Activated CD4-positive, alpha-beta memory T cell treated with anti-CD3 and anti-CD28 coated beads for 36 hours (primary cell): ENCODE measurements at regions not wholly inside any gene's neighbourhood (a gene's known extent, or its start where the extent isn't known, plus 50 kb on each side); places are given as distances from the start of the nearest gene placed in this dataset.
"Not testable (repeated sequence)": the region's sequence is repeated elsewhere in the genome, so short reads cannot be mapped to it uniquely, and the experiment has no call there.

Source experiments
- CTCF ChIA-PET: fragments of 350-600 bp; sonication (Branson Sonifier 250); formaldehyde crosslinking; loops from one replicate; lab custom pipeline; 2021; ENCODE audit warnings: antibody characterized with exemption, inconsistent platforms; lab: Charles Lee
- POLR2A ChIA-PET: fragments of 350-600 bp; sonication (Branson Sonifier 250); formaldehyde crosslinking; loops from one replicate; lab custom pipeline; 2021; ENCODE audit warnings: antibody characterized with exemption; lab: Charles Lee
- DNase-seq: peaks from one replicate; pipeline ENCODE4 v3.0.0-alpha.2; 2020
- H3K27ac Mint-ChIP-seq: one replicate; pipeline ENCODE4 v1.8.0; 2021; ENCODE audit warnings: mixed read lengths
- H3K27me3 Mint-ChIP-seq: one replicate; pipeline ENCODE4 v1.8.0; 2021; ENCODE audit warnings: mixed read lengths
- H3K36me3 Mint-ChIP-seq: one replicate; pipeline ENCODE4 v1.8.0; 2021; ENCODE audit warnings: mixed read lengths
- H3K4me1 Mint-ChIP-seq: one replicate; pipeline ENCODE4 v1.8.0; 2021; ENCODE audit warnings: low read depth, mixed read lengths
- H3K4me3 Mint-ChIP-seq: one replicate; pipeline ENCODE4 v1.8.0; 2021; ENCODE audit warnings: mild to moderate bottlenecking, mixed read lengths
- H3K9me3 Mint-ChIP-seq: one replicate; pipeline ENCODE4 v1.8.0; 2021; ENCODE audit warnings: mixed read lengths
- intact Hi-C: fragments of 100-400 bp; cut with micrococcal nuclease; formaldehyde crosslinking; loops from one replicate; pipeline ENCODE4 v1.15.1; 2023

DNA sequence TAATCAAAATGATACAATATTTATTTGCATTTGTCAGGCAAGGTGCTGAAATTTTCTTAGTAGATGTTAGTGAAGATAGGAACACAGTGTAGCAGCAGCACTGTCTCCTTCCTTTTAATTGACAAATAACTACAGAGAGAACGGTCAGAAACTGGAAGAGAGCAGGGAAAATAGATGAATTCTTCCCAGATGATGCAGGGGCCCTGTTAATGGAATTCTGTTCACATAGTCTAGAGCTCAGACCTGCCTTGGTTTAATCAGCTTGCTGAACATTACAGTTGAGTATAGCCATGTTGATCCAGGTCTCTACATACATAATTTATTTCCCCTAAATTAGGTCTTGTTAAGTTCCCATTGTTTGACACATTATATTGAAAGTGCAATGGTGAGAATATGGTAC is 127.4 kb downstream of the SLC17A6 start:
- no peaks in the 10 kb centered on the region for H3K9me3 Mint-ChIP-seq
- H3K4me3 Mint-ChIP-seq = no peak overlapping the region
- H3K4me1 Mint-ChIP-seq = no peaks in the 10 kb centered on the region
- no peaks in the 10 kb centered on the region for H3K36me3 Mint-ChIP-seq
- peaks cover 6% of the 10 kb centered on the region for H3K27me3 Mint-ChIP-seq
- ChIA-PET POLR2A (no interaction called here), CTCF (no interaction called here)
- H3K27ac Mint-ChIP-seq = no peak overlapping the region
- no peak for DNase-seq
- intact Hi-C loops = no loop called here

DNA sequence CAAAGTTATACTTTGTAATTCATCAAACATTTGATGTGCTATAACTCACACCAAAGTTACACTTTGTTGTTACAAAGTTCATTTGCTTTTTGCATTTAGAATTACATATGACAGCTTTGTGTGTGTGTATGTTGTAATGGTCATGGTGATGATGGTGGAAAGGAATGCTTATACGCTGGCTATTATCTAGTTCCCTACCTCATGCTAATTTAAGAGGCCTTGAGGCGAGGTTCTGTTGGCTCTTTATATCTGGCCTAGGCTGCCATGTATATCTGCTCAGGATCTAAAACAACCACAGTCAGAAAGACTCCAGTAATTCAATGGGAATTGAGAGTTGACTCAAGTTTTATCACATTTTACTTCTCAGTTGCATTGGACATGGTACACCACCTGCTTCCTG is 123.4 kb downstream of the SLC17A6 start:
- Mint-ChIP-seq H3K4me1 (no peaks in the 10 kb centered on the region), H3K9me3 (no peaks in the 10 kb centered on the region), H3K4me3 (no peak overlapping the region), H3K27ac (no peak overlapping the region), H3K27me3 (peaks cover 4% of the 10 kb centered on the region), H3K36me3 (no peaks in the 10 kb centered on the region)
- DNase-seq = no peak
- ChIA-PET CTCF (no interaction called here), POLR2A (no interaction called here)
- intact Hi-C loops = no loop called here

- DNase-seq = no peak
- intact Hi-C loops = no loop called here
- CTCF ChIA-PET = no interaction called here
- POLR2A ChIA-PET = no interaction called here
- Mint-ChIP-seq H3K9me3 (no peaks in the 10 kb centered on the region), H3K27ac (no peak overlapping the region), H3K36me3 (no peaks in the 10 kb centered on the region), H3K4me3 (no peak overlapping the region), H3K27me3 (peaks cover 4% of the 10 kb centered on the region), H3K4me1 (no peaks in the 10 kb centered on the region)
Observed at GRCh38 chr11:22460181-22460580, 122.0 kb downstream of the SLC17A6 start.

GRCh38 chr11:22459048-22459447 is 120.9 kb downstream of the SLC17A6 start:
- Mint-ChIP-seq H3K27me3 (peaks cover 4% of the 10 kb centered on the region), H3K27ac (no peak overlapping the region), H3K9me3 (no peaks in the 10 kb centered on the region), H3K36me3 (no peaks in the 10 kb centered on the region), H3K4me3 (no peak overlapping the region), H3K4me1 (no peaks in the 10 kb centered on the region)
- ChIA-PET POLR2A (no interaction called here), CTCF (interaction anchor here (1.2 kb wide), 1 partner anchor 328 kb away, joined by 3 read pairs; no protein-coding TSS in a partner anchor)
- intact Hi-C loops = no loop called here
- no peak for DNase-seq

GRCh38 chr11:22458161-22458560 is 120.0 kb downstream of the SLC17A6 start:
- H3K9me3 Mint-ChIP-seq = no peaks in the 10 kb centered on the region
- POLR2A ChIA-PET = no interaction called here
- no peaks in the 10 kb centered on the region for H3K36me3 Mint-ChIP-seq
- no peak overlapping the region for H3K27ac Mint-ChIP-seq
- peaks cover 2% of the 10 kb centered on the region for H3K27me3 Mint-ChIP-seq
- H3K4me1 Mint-ChIP-seq = no peaks in the 10 kb centered on the region
- intact Hi-C loops = no loop called here
- no peak overlapping the region for H3K4me3 Mint-ChIP-seq
- CTCF ChIA-PET = no interaction called here
- DNase-seq = no peak

DNA sequence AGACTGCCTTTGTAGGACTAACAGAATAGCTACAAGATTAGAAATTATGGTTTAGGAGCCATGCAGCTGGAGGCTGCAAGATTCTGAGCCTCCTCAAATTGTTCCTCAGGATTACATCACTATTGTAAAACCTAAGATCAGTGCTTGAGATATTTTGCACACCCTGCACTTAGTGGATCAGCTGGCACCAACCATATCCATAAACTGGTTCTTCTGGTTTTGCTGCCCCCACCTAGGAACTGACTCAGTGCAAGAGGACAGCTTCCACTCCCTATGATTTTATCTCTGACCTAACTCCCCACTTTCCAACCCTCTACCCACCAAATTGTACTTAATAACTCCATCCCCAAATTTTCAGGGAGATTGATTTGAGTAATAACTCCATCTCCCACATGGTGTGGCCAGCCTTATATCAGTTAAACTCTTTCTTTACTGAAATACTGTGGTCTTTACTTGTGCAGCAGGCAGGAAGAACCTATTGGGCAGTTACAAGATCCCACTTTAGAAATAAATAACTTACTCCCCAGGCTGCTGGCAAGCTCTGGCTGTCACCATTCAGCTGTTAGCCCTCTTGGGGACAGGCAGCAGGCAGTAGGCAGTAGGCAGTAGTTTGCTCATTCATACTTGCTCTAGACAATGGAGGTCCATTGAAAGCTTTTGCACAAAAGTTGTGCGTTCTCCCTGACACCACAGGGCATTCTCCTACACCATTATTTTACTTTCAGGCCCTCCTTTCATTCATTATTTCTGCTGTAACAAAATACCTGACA is 119.0 kb downstream of the SLC17A6 start:
- no peak for DNase-seq
- intact Hi-C loops = no loop called here
- no peaks in the 10 kb centered on the region for H3K9me3 Mint-ChIP-seq
- ChIA-PET POLR2A (no interaction called here), CTCF (no interaction called here)
- no peaks in the 10 kb centered on the region for H3K36me3 Mint-ChIP-seq
- no peak overlapping the region for H3K27ac Mint-ChIP-seq
- no peak overlapping the region for H3K4me3 Mint-ChIP-seq
- no peaks in the 10 kb centered on the region for H3K4me1 Mint-ChIP-seq
- H3K27me3 Mint-ChIP-seq = peaks cover 2% of the 10 kb centered on the region

DNA sequence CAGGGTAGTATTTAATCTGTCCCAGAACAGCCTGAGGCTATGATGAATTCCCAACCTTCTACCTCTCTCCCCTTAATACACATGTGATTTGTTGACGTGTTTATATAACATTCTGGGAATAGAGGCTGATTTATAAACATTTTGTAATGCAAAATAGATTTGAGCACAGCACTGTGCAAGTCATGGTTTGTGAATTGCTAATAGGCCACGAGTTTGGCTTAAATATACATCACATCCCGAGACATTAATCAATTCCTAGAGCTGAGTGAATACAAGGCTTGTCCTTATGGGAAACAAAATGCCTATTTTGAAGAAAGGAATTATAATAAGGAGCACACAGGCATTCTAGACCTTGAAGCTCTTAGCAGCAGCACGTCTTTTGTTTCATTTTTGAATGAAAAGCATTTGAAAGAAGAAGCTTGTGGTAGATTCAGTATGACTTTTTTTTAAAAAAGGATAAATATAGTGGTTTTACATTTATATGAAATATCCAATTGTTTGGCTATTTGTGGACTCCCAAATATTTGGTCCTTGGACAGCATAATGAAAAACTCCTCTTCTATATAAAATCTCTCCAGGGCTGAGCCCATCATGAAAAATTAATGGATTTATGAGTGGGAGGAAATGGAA is 116.4 kb downstream of the SLC17A6 start:
- no peaks in the 10 kb centered on the region for H3K27me3 Mint-ChIP-seq
- H3K4me3 Mint-ChIP-seq = no peak overlapping the region
- intact Hi-C loops = no loop called here
- H3K36me3 Mint-ChIP-seq = no peaks in the 10 kb centered on the region
- no peaks in the 10 kb centered on the region for H3K4me1 Mint-ChIP-seq
- POLR2A ChIA-PET = no interaction called here
- no peak for DNase-seq
- no peak overlapping the region for H3K27ac Mint-ChIP-seq
- CTCF ChIA-PET = no interaction called here
- H3K9me3 Mint-ChIP-seq = no peaks in the 10 kb centered on the region

- H3K4me3 Mint-ChIP-seq = no peak overlapping the region
- CTCF ChIA-PET = no interaction called here
- no peaks in the 10 kb centered on the region for H3K4me1 Mint-ChIP-seq
- no peaks in the 10 kb centered on the region for H3K27me3 Mint-ChIP-seq
- no peaks in the 10 kb centered on the region for H3K36me3 Mint-ChIP-seq
- DNase-seq = no peak
- H3K9me3 Mint-ChIP-seq = no peaks in the 10 kb centered on the region
- intact Hi-C loops = no loop called here
- POLR2A ChIA-PET = no interaction called here
- no peak overlapping the region for H3K27ac Mint-ChIP-seq
Observed at GRCh38 chr11:22449441-22449840, 111.3 kb downstream of the SLC17A6 start.

GRCh38 chr11:22444076-22444475 is 105.9 kb downstream of the SLC17A6 start:
- intact Hi-C loops = no loop called here
- DNase-seq = no peak
- Mint-ChIP-seq H3K4me1 (no peaks in the 10 kb centered on the region), H3K4me3 (no peak overlapping the region), H3K27ac (no peak overlapping the region), H3K36me3 (no peaks in the 10 kb centered on the region), H3K27me3 (no peaks in the 10 kb centered on the region), H3K9me3 (no peaks in the 10 kb centered on the region)
- ChIA-PET CTCF (no interaction called here), POLR2A (no interaction called here)

GRCh38 chr11:22441831-22442230 is 103.7 kb downstream of the SLC17A6 start:
- ChIA-PET POLR2A (no interaction called here), CTCF (interaction anchor here (0.6 kb wide), 1 partner anchor 205 kb away, joined by 3 read pairs; no protein-coding TSS in a partner anchor)
- no peaks in the 10 kb centered on the region for H3K4me1 Mint-ChIP-seq
- no peaks in the 10 kb centered on the region for H3K9me3 Mint-ChIP-seq
- intact Hi-C loops = no loop called here
- H3K36me3 Mint-ChIP-seq = no peaks in the 10 kb centered on the region
- no peak overlapping the region for H3K27ac Mint-ChIP-seq
- H3K27me3 Mint-ChIP-seq = no peaks in the 10 kb centered on the region
- H3K4me3 Mint-ChIP-seq = no peak overlapping the region
- DNase-seq = no peak

DNA sequence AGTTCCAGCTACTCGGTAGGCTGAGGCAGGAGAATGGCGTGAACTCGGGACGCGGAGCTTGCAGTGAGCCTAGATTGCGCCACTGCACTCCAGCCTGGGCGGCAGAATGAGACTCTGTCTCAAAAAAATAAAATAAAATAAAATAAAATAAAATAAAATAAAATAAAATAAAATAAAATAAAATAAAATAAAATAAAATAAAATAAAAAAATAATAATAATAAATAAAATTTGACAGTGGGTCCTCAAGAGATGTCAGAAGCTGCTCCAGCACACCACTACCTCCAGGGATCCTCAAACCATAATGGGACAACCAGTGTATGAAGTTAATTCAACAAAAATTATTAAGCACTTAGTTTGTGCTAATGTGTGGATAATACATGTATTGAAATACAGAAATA is 97.4 kb downstream of the SLC17A6 start:
- Mint-ChIP-seq H3K27me3 (peaks cover 25% of the 10 kb centered on the region), H3K4me1 (peaks cover 13% of the 10 kb centered on the region)
- DNase-seq, H3K9me3 Mint-ChIP-seq, CTCF ChIA-PET, H3K36me3 Mint-ChIP-seq, H3K4me3 Mint-ChIP-seq, intact Hi-C loops, H3K27ac Mint-ChIP-seq, POLR2A ChIA-PET: not testable (repeated sequence)

- no peak overlapping the region for H3K27ac Mint-ChIP-seq
- intact Hi-C loops = no loop called here
- ChIA-PET POLR2A (no interaction called here), CTCF (no interaction called here)
- peaks cover under 1% of the 10 kb centered on the region for H3K9me3 Mint-ChIP-seq
- peaks cover 13% of the 10 kb centered on the region for H3K4me1 Mint-ChIP-seq
- H3K27me3 Mint-ChIP-seq = peaks cover 25% of the 10 kb centered on the region
- H3K4me3 Mint-ChIP-seq = no peak overlapping the region
- DNase-seq = no peak
- no peaks in the 10 kb centered on the region for H3K36me3 Mint-ChIP-seq
Observed at GRCh38 chr11:22433517-22433916, 95.3 kb downstream of the SLC17A6 start.

GRCh38 chr11:22433094-22433455 is 94.9 kb downstream of the SLC17A6 start:
- intact Hi-C loops = no loop called here
- no peaks in the 10 kb centered on the region for H3K36me3 Mint-ChIP-seq
- CTCF ChIA-PET = no interaction called here
- peaks cover 13% of the 10 kb centered on the region for H3K4me1 Mint-ChIP-seq
- no peak overlapping the region for H3K27ac Mint-ChIP-seq
- peaks cover 5% of the 10 kb centered on the region for H3K9me3 Mint-ChIP-seq
- DNase-seq = no peak
- H3K27me3 Mint-ChIP-seq = peaks cover 25% of the 10 kb centered on the region
- POLR2A ChIA-PET = no interaction called here
- peak overlapping the region; percentile 31 for H3K4me3 Mint-ChIP-seq
